ENCODE measurements at regions not wholly inside any gene's neighbourhood (a gene's known extent, or its start where the extent isn't known, plus 50 kb on each side); places are given as distances from the start of the nearest gene placed in this dataset.
"Not testable (repeated sequence)": the region's sequence is repeated elsewhere in the genome, so short reads cannot be mapped to it uniquely, and the experiment has no call there.

DNA sequence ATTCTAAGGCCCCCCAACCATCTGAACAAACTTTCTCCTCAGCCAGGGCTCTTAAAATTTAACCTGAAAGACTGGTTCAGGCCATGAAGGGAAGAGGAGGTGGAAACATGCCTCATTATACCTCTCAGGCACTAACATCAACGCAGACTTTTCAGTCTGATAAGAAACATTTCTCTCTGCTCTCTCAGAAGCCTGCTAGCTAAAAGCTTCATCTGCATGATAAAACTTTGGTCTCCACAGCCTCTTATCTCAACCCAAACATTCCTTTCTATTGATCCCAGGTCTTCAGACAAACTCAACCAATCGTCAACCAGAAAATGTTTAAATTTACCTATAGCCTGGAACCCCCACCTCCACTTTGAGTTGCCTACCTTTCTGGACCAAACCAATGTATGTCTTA, 312.6 kb upstream of the MCTP2 start:
- not testable (repeated sequence) for H2BK12ac ChIP-seq (ENCODE audit: low read length); H3K18ac ChIP-seq (ENCODE audit: low read length); H4K12ac ChIP-seq (ENCODE audit: low read depth, low read length); H3K9me3 ChIP-seq (ENCODE audit: insufficient read depth, low read depth, low read length); H3K4ac ChIP-seq (ENCODE audit: low read depth, low read length); H3K27me3 ChIP-seq (ENCODE audit: insufficient read depth, low read length); H3K79me1 ChIP-seq (ENCODE audit: low read length); H3K4me1 ChIP-seq (ENCODE audit: control insufficient read depth in 1 of 2, insufficient read depth in 2 of 2, low read length in 2 of 2); H4K8ac ChIP-seq (ENCODE audit: low read depth, low read length); H3K9ac ChIP-seq (ENCODE audit: low read length); H2AK5ac ChIP-seq (ENCODE audit: low read length); H3K79me2 ChIP-seq (ENCODE audit: control insufficient read depth, insufficient read depth, low read length, poor library complexity); H3K4me3 ChIP-seq (ENCODE audit: low read depth, low read length); H3K4me2 ChIP-seq (ENCODE audit: low read length); H3K14ac ChIP-seq (ENCODE audit: low read length); H2AFZ ChIP-seq (ENCODE audit: insufficient read depth, low read length, poor library complexity); H4K91ac ChIP-seq (ENCODE audit: low read depth, low read length); H3K27ac ChIP-seq (ENCODE audit: low read depth, low read length); DNase-seq; H2BK5ac ChIP-seq (ENCODE audit: low read depth, low read length, poor library complexity); H3K36me3 ChIP-seq (ENCODE audit: control insufficient read depth in 1 of 2, insufficient read depth in 2 of 2, low read length in 2 of 2); H3K23ac ChIP-seq (ENCODE audit: low read length)
- no CpG with 5 or more reads among the region's 2 CpGs for WGBS (ENCODE audit: extremely low coverage, insufficient coverage, insufficient read length)
- H2BK120ac ChIP-seq (ENCODE audit: insufficient read depth, low read length, poor library complexity), result peak overlapping the region; percentile 46

- H2BK12ac ChIP-seq (ENCODE audit: low read length), result no peak overlapping the region
- no peak overlapping the region for H3K9ac ChIP-seq (ENCODE audit: low read length)
- H3K14ac ChIP-seq (ENCODE audit: low read length), result no peak overlapping the region
- no CpG with 5 or more reads among the region's 1 CpG for WGBS (ENCODE audit: extremely low coverage, insufficient coverage, insufficient read length)
- no peak overlapping the region for H2BK120ac ChIP-seq (ENCODE audit: insufficient read depth, low read length, poor library complexity)
- H3K27ac ChIP-seq (ENCODE audit: low read depth, low read length), result no peak overlapping the region
- H3K23ac ChIP-seq (ENCODE audit: low read length), result no peak overlapping the region
- no peaks in the 10 kb centered on the region for H3K79me2 ChIP-seq (ENCODE audit: control insufficient read depth, insufficient read depth, low read length, poor library complexity)
- H4K91ac ChIP-seq (ENCODE audit: low read depth, low read length), result no peak overlapping the region
- no peaks in the 10 kb centered on the region for H3K27me3 ChIP-seq (ENCODE audit: insufficient read depth, low read length)
- H3K79me1 ChIP-seq (ENCODE audit: low read length), result no peaks in the 10 kb centered on the region
- H2AK5ac ChIP-seq (ENCODE audit: low read length), result no peak overlapping the region
- H3K9me3 ChIP-seq (ENCODE audit: insufficient read depth, low read depth, low read length), result no peaks in the 10 kb centered on the region
- H4K8ac ChIP-seq (ENCODE audit: low read depth, low read length), result no peak overlapping the region
- no peak overlapping the region for H2BK5ac ChIP-seq (ENCODE audit: low read depth, low read length, poor library complexity)
- no peaks in the 10 kb centered on the region for H3K36me3 ChIP-seq (ENCODE audit: control insufficient read depth in 1 of 2, insufficient read depth in 2 of 2, low read length in 2 of 2)
- no peak overlapping the region for H3K4ac ChIP-seq (ENCODE audit: low read depth, low read length)
- DNase-seq, result no peak
- no peak overlapping the region for H3K18ac ChIP-seq (ENCODE audit: low read length)
- H2AFZ ChIP-seq (ENCODE audit: insufficient read depth, low read length, poor library complexity), result no peak overlapping the region
- H3K4me3 ChIP-seq (ENCODE audit: low read depth, low read length), result no peak overlapping the region
- H4K12ac ChIP-seq (ENCODE audit: low read depth, low read length), result no peak overlapping the region
- no peak overlapping the region for H3K4me2 ChIP-seq (ENCODE audit: low read length)
- H3K4me1 ChIP-seq (ENCODE audit: control insufficient read depth in 1 of 2, insufficient read depth in 2 of 2, low read length in 2 of 2), result peaks cover 0 to 2% of the 10 kb centered on the region in 2 experiments
These were observed 314.2 kb upstream of the MCTP2 start for GRCh38 chr15:93917181-93917580.

DNA sequence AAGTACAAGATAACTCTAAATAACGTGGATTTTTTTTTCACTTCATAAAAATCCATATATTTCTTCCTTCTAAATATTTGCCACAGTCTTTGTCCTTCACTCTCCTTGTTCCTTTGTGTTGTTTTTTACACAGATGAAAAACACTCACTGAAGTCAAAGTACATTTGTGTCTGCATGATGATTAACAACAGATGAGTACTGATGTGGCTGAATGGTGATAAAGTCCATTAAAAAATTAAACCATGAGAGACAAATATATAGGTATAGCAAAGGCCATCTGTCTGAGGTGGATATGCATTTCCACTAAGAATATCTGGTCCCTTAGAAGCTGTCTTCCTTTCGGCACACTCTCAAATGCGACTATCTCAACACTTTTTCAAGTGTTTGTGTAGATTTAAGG, 317.5 kb upstream of the MCTP2 start:
- Histone ChIP-seq H3K9ac (ENCODE audit: low read length) (no peak overlapping the region), H2BK12ac (ENCODE audit: low read length) (no peak overlapping the region), H2AFZ (ENCODE audit: insufficient read depth, low read length, poor library complexity) (no peak overlapping the region), H3K4me1 (ENCODE audit: control insufficient read depth in 1 of 2, insufficient read depth in 2 of 2, low read length in 2 of 2) (no peaks in the 10 kb centered on the region), H3K27me3 (ENCODE audit: insufficient read depth, low read length) (no peaks in the 10 kb centered on the region), H3K18ac (ENCODE audit: low read length) (no peak overlapping the region), H4K8ac (ENCODE audit: low read depth, low read length) (no peak overlapping the region), H3K4me2 (ENCODE audit: low read length) (no peak overlapping the region), H3K36me3 (ENCODE audit: control insufficient read depth in 1 of 2, insufficient read depth in 2 of 2, low read length in 2 of 2) (no peaks in the 10 kb centered on the region), H3K23ac (ENCODE audit: low read length) (no peak overlapping the region), H3K14ac (ENCODE audit: low read length) (no peak overlapping the region), H3K4me3 (ENCODE audit: low read depth, low read length) (no peak overlapping the region), H4K91ac (ENCODE audit: low read depth, low read length) (no peak overlapping the region), H3K9me3 (ENCODE audit: insufficient read depth, low read depth, low read length) (no peaks in the 10 kb centered on the region), H2BK5ac (ENCODE audit: low read depth, low read length, poor library complexity) (no peak overlapping the region), H3K79me1 (ENCODE audit: low read length) (no peaks in the 10 kb centered on the region), H4K12ac (ENCODE audit: low read depth, low read length) (no peak overlapping the region), H3K27ac (ENCODE audit: low read depth, low read length) (no peak overlapping the region), H2BK120ac (ENCODE audit: insufficient read depth, low read length, poor library complexity) (no peak overlapping the region), H3K4ac (ENCODE audit: low read depth, low read length) (no peak overlapping the region), H3K79me2 (ENCODE audit: control insufficient read depth, insufficient read depth, low read length, poor library complexity) (no peaks in the 10 kb centered on the region), H2AK5ac (ENCODE audit: low read length) (no peak overlapping the region)
- DNase-seq, result no peak
- 100% methylated on average over 1 of the region's 3 CpGs for WGBS (ENCODE audit: extremely low coverage, insufficient coverage, insufficient read length)

GRCh38 chr15:93913310-93913709, 318.1 kb upstream of the MCTP2 start:
- no peaks in the 10 kb centered on the region for H3K79me2 ChIP-seq (ENCODE audit: control insufficient read depth, insufficient read depth, low read length, poor library complexity)

More at GRCh38 chr15:93913310-93913709, 318.1 kb upstream of the MCTP2 start:
- DNase-seq, result no peak
- Histone ChIP-seq H3K27me3 (ENCODE audit: insufficient read depth, low read length) (no peaks in the 10 kb centered on the region), H3K79me1 (ENCODE audit: low read length) (no peaks in the 10 kb centered on the region), H2BK5ac (ENCODE audit: low read depth, low read length, poor library complexity) (no peak overlapping the region), H3K4me1 (ENCODE audit: control insufficient read depth in 1 of 2, insufficient read depth in 2 of 2, low read length in 2 of 2) (no peaks in the 10 kb centered on the region), H3K36me3 (ENCODE audit: control insufficient read depth in 1 of 2, insufficient read depth in 2 of 2, low read length in 2 of 2) (no peaks in the 10 kb centered on the region), H3K4ac (ENCODE audit: low read depth, low read length) (no peak overlapping the region), H3K18ac (ENCODE audit: low read length) (no peak overlapping the region), H3K9ac (ENCODE audit: low read length) (no peak overlapping the region), H2AFZ (ENCODE audit: insufficient read depth, low read length, poor library complexity) (no peak overlapping the region), H3K14ac (ENCODE audit: low read length) (no peak overlapping the region), H2AK5ac (ENCODE audit: low read length) (no peak overlapping the region), H4K8ac (ENCODE audit: low read depth, low read length) (no peak overlapping the region), H4K12ac (ENCODE audit: low read depth, low read length) (no peak overlapping the region), H3K27ac (ENCODE audit: low read depth, low read length) (no peak overlapping the region), H2BK12ac (ENCODE audit: low read length) (no peak overlapping the region), H2BK120ac (ENCODE audit: insufficient read depth, low read length, poor library complexity) (no peak overlapping the region), H4K91ac (ENCODE audit: low read depth, low read length) (no peak overlapping the region), H3K4me3 (ENCODE audit: low read depth, low read length) (no peak overlapping the region), H3K4me2 (ENCODE audit: low read length) (no peak overlapping the region), H3K23ac (ENCODE audit: low read length) (no peak overlapping the region), H3K9me3 (ENCODE audit: insufficient read depth, low read depth, low read length) (no peaks in the 10 kb centered on the region)
- WGBS (ENCODE audit: extremely low coverage, insufficient coverage, insufficient read length), result no CpG with 5 or more reads among the region's 2 CpGs

All from trophoblast cell (in vitro differentiated cells and primary cell).